OCI-LY7 (cell line): ENCODE measurements at regions not wholly inside any gene's neighbourhood (a gene's known extent, or its start where the extent isn't known, plus 50 kb on each side); places are given as distances from the start of the nearest gene placed in this dataset.

Source experiments
- EZH2phosphoT487 ChIP-seq: fragments of 200-600 bp; sonication (generic); IDR thresholded peaks from 2 replicates; pipeline ENCODE4 v1.6.1; 2018; ENCODE audit warnings: low read depth, borderline replicate concordance, mild to moderate bottlenecking, mixed run types, antibody characterized with exemption, low read length, moderate library complexity, mixed read lengths
- TF ChIP-seq, protein P1 (sequence below): fragments of 200-600 bp; sonication (generic); conservative IDR thresholded peaks from 2 replicates; pipeline ENCODE4 v1.5.1; 2014; ENCODE audit warnings: mild to moderate bottlenecking, antibody characterized with exemption, low read length, moderate library complexity, mixed read lengths

DNA sequence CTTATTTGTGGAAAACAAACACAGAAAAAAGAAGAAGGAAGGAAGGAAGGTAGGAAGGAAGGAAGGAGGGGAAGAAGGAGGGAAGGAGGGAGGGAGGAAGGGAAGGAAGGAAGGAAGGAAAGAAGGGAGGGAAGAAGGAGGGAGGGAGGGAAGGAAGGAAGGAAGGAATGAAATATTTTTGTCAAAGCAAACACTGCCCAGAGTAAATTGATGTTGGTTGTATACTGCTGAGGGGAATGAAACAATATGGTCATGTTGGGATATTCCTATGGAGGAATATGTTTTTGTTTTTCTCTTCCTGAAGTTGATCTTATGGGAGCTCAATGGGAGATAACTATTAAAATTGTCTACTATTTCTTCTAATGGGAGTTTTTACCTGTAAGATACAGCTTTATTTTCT is 717.5 kb upstream of the LRFN5 start:
- TF ChIP-seq, protein P1, sequence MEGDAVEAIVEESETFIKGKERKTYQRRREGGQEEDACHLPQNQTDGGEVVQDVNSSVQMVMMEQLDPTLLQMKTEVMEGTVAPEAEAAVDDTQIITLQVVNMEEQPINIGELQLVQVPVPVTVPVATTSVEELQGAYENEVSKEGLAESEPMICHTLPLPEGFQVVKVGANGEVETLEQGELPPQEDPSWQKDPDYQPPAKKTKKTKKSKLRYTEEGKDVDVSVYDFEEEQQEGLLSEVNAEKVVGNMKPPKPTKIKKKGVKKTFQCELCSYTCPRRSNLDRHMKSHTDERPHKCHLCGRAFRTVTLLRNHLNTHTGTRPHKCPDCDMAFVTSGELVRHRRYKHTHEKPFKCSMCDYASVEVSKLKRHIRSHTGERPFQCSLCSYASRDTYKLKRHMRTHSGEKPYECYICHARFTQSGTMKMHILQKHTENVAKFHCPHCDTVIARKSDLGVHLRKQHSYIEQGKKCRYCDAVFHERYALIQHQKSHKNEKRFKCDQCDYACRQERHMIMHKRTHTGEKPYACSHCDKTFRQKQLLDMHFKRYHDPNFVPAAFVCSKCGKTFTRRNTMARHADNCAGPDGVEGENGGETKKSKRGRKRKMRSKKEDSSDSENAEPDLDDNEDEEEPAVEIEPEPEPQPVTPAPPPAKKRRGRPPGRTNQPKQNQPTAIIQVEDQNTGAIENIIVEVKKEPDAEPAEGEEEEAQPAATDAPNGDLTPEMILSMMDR = no peak
- TF ChIP-seq EZH2phosphoT487 = no peak
